ENCODE measurements at regions not wholly inside any gene's neighbourhood (a gene's known extent, or its start where the extent isn't known, plus 50 kb on each side); places are given as distances from the start of the nearest gene placed in this dataset.

DNA sequence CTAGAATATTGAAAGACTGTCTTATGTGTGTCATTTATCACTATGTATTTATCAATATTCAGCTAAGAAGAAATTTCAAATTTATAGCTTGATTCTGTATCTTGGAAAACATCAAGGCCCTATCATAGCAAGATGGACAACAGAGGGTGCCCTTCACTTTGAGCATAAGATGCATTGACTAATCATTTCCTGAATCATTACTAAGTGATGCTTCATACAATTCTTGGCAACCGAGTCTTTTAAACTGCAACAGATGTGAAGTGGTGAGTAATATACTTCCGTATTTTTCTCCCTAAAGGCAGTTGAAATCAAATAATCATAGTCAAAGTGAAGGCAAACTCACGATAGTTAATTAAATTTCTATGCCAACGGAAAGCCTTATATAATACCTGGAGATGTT lies 318.6 kb upstream of the RGMB start:
- no peak for DNase-seq
- Mint-ChIP-seq H3K9me3 (no peaks in the 10 kb centered on the region), H3K4me1 (no peaks in the 10 kb centered on the region), H3K4me3 (no peak overlapping the region), H3K36me3 (ENCODE audit: low read depth) (no peaks in the 10 kb centered on the region), H3K27me3 (no peaks in the 10 kb centered on the region), H3K27ac (no peak overlapping the region)
- TF ChIP-seq, protein P1, sequence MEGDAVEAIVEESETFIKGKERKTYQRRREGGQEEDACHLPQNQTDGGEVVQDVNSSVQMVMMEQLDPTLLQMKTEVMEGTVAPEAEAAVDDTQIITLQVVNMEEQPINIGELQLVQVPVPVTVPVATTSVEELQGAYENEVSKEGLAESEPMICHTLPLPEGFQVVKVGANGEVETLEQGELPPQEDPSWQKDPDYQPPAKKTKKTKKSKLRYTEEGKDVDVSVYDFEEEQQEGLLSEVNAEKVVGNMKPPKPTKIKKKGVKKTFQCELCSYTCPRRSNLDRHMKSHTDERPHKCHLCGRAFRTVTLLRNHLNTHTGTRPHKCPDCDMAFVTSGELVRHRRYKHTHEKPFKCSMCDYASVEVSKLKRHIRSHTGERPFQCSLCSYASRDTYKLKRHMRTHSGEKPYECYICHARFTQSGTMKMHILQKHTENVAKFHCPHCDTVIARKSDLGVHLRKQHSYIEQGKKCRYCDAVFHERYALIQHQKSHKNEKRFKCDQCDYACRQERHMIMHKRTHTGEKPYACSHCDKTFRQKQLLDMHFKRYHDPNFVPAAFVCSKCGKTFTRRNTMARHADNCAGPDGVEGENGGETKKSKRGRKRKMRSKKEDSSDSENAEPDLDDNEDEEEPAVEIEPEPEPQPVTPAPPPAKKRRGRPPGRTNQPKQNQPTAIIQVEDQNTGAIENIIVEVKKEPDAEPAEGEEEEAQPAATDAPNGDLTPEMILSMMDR (IDR thresholded peaks at IDR 0.05) = no peak
- POLR2A ChIA-PET = no interaction called here
- ATAC-seq (ENCODE audit: low read depth) = no peak
- CTCF ChIA-PET = no interaction called here
- intact Hi-C loops (cut with micrococcal nuclease) = no loop called here

DNA sequence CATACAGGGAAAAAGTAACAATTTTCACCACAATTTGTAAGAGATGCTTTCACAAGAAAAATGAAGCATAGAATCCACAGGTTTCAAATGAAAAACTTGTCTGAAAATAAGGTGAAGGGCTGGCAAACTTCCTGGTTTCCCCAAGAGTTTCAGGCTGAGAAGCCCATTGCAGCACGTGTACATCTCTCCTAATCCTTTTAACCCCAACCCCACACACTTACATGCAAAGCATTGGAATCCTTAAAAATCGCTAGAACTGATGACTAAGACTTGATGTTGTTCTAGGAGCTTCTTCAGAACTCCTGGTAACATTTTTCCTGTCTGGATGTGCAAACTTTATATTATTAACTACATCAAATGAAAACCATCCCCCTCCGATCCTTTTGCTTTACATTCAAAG lies 317.8 kb upstream of the RGMB start:
- Mint-ChIP-seq H3K27ac (no peak overlapping the region), H3K27me3 (no peaks in the 10 kb centered on the region), H3K4me1 (no peaks in the 10 kb centered on the region), H3K4me3 (no peak overlapping the region), H3K36me3 (ENCODE audit: low read depth) (no peaks in the 10 kb centered on the region), H3K9me3 (no peaks in the 10 kb centered on the region)
- TF ChIP-seq, protein P1 (IDR thresholded peaks at IDR 0.05) = no peak
- ChIA-PET CTCF (no interaction called here), POLR2A (no interaction called here)
- ATAC-seq (ENCODE audit: low read depth) (no peak), DNase-seq (no peak)
- intact Hi-C loops (cut with micrococcal nuclease) = no loop called here

DNA sequence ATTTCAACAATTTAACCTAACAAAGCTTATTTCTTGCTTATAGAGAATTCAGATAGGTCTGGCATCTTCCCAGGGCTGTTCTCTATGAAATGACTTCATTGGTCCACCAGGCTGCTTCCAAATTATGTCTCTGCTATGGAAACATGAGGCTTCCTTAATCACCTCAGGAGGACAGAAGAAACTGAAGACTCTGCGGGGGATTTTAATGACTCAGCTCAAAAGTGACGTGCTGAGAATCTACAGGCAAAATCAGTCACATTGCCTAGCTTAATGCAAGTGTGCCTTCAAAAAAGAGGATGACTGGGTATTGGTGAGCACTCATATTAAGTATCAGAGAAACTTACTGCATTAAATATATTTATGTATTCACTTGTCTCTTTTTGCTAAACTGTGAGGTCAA lies 315.5 kb upstream of the RGMB start:
- POLR2A ChIA-PET = no interaction called here
- H3K27me3 Mint-ChIP-seq = no peaks in the 10 kb centered on the region

DNA sequence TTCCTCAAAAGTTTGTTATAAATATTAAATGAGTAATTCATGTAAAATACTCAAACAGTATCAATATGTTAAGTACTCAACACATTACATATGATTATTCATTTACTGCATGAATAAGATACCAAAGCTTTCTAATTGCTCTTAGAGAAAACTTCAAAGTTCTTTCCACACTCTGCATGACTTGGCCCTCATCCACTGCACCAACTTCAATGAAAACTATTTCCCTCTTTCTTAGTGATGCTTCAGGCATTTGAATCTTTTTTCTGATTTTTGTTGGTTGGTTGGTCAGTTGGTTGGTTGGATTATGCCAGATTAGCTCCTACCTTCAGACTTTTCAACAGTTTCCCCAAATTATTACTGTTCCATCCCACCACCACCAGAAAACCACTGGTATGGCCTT lies 314.7 kb upstream of the RGMB start:
- H3K36me3 Mint-ChIP-seq (ENCODE audit: low read depth) = no peaks in the 10 kb centered on the region
- no peak for DNase-seq
- intact Hi-C loops (cut with micrococcal nuclease) = no loop called here
- ChIA-PET POLR2A (no interaction called here), CTCF (no interaction called here)
- H3K27ac Mint-ChIP-seq = no peak overlapping the region
- H3K4me1 Mint-ChIP-seq = peaks cover 1% of the 10 kb centered on the region
- H3K27me3 Mint-ChIP-seq = no peaks in the 10 kb centered on the region
- peaks cover 1% of the 10 kb centered on the region for H3K9me3 Mint-ChIP-seq
- no peak for ATAC-seq (ENCODE audit: low read depth)
- no peak overlapping the region for H3K4me3 Mint-ChIP-seq
- TF ChIP-seq, protein P1 (IDR thresholded peaks at IDR 0.05) = no peak

More for the DNA sequence above, 315.5 kb upstream of the RGMB start:
- TF ChIP-seq, protein P1 (IDR thresholded peaks at IDR 0.05) = no peak
- Mint-ChIP-seq H3K9me3 (no peaks in the 10 kb centered on the region), H3K36me3 (ENCODE audit: low read depth) (no peaks in the 10 kb centered on the region), H3K4me1 (no peaks in the 10 kb centered on the region), H3K4me3 (no peak overlapping the region), H3K27ac (no peak overlapping the region)
- ATAC-seq (ENCODE audit: low read depth) (no peak), DNase-seq (no peak)
- CTCF ChIA-PET = no interaction called here
- intact Hi-C loops (cut with micrococcal nuclease) = no loop called here

DNA sequence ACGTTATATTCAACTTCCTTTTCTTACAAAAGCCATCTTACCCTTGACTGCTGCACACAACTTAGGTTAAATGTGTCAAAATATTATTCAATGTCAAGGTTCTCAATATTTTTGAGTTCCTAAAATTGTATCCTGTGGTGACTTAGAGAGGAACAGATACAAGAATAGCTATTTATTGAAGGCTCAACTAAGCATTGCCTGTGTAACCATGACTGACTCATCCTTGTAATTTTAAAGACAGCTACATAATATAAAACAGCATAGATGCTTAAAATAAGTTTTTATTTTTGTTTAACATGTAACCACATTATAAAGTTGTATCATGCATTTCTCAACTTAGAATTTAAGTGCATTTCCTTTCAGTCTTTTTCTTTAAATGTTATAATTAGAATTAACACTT lies 312.9 kb upstream of the RGMB start:
- intact Hi-C loops (cut with micrococcal nuclease) = no loop called here
- H3K27me3 Mint-ChIP-seq = no peaks in the 10 kb centered on the region
- TF ChIP-seq, protein P1 (IDR thresholded peaks at IDR 0.05) = no peak
- H3K27ac Mint-ChIP-seq = no peak overlapping the region
- ChIA-PET CTCF (no interaction called here), POLR2A (no interaction called here)
- peaks cover 5% of the 10 kb centered on the region for H3K9me3 Mint-ChIP-seq
- peaks cover 16% of the 10 kb centered on the region for H3K4me1 Mint-ChIP-seq
- DNase-seq (no peak), ATAC-seq (ENCODE audit: low read depth) (no peak)
- H3K4me3 Mint-ChIP-seq = no peak overlapping the region
- no peaks in the 10 kb centered on the region for H3K36me3 Mint-ChIP-seq (ENCODE audit: low read depth)

Measured in activated B cell treated with CpG ODN at 0.5 μM for 24 hours (primary cell).